HG03460 (cell line): ENCODE measurements at regions not wholly inside any gene's neighbourhood (a gene's known extent, or its start where the extent isn't known, plus 50 kb on each side); places are given as distances from the start of the nearest gene placed in this dataset.
"Not testable (repeated sequence)": the region's sequence is repeated elsewhere in the genome, so short reads cannot be mapped to it uniquely, and the experiment has no call there.

Experiments
- ATAC-seq: cut with Tn5 transposase; IDR thresholded peaks from one replicate; pipeline ENCODE4 v1.9.1; 2021; ENCODE audit not compliant: unreplicated experiment

GRCh38 chr13:18322821-18323220, 858.8 kb downstream of the TUBA3C start:
- ATAC-seq, result not testable (repeated sequence)

- not testable (repeated sequence) for ATAC-seq
These were observed 862.0 kb downstream of the TUBA3C start for GRCh38 chr13:18319653-18320052.

GRCh38 chr13:18303240-18303813, 878.3 kb downstream of the TUBA3C start:
- not testable (repeated sequence) for ATAC-seq

DNA sequence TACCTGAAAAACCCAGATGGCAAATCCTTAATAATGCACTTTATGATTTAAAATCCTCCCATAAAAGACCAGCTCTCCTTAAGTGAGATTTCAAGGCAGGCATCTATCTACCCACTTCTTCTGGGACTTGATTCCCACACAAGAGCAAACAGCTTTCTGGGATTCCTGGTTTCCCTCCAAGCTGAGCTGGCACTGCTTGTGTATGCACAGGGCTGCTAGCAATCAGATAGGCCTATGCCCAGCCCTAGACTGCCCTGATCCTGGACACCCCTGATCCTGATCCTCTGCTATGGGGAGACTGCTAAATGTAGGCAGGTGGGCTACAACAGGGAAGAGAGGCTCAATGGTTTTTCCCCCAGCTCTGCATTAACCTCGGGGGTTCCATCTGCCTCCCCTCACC, 880.7 kb downstream of the TUBA3C start:
- ATAC-seq, result not testable (repeated sequence)

DNA sequence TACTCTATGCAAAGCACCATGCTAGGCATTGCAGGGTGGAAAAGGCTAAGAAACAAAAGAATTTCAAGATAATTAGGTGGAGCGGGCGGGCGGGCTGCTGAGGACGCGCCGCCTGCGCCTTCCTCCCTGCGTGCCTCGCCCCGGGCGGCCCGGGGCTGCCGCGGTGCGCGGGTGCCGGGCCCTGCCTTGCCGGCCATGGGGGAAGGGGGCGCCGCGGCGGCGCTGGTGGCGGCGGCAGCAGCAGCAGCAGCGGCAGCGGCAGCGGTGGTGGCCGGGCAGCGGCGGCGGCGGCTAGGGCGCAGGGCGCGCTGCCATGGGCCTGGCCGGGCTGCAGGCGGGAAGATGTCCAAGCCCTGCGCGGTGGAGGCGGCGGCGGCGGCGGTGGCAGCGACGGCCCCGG, 884.3 kb downstream of the TUBA3C start:
- not testable (repeated sequence) for ATAC-seq

GRCh38 chr13:18296617-18297016, 885.0 kb downstream of the TUBA3C start:
- ATAC-seq, result not testable (repeated sequence)

DNA sequence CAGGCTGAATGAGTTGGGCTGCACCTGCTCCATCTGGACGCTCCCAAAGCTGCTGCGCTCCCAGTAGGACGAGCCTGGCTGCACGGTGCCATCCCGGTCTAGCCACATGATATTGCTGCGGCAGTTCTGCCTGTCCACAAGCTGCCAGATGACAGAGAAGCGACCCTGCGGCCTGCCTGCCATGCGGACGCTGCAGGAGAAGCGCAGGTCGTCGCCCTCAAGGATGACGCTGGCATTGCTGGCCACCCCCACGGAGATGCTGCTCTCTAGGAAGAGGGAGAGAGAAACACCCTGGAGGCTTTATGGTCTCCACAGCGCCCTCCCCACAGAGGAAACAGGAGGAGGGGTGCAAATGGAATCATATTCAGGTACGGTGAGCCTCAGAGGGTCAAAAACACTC, 887.3 kb downstream of the TUBA3C start:
- ATAC-seq, result not testable (repeated sequence)

DNA sequence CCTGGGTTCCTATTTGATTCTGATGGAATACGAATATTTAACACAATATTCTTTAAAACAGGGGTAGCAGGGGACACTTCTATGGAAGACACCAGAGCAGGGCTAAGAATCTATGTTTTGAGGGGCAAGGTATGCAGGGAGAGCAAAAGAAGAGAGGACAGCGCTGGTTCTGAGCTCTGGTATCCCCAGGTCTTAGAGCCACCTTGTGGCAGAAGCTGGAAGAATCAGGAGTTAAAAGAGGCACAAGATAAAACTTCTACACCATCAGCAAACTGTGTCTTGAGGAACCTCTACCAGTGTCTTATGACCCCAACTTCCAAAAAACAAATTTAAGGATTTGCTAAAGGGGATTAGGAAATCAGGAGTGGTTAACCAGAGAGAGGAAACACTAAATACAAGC, 894.8 kb downstream of the TUBA3C start:
- not testable (repeated sequence) for ATAC-seq

- ATAC-seq, result not testable (repeated sequence)
These were observed 896.0 kb downstream of the TUBA3C start for GRCh38 chr13:18285663-18286062.

GRCh38 chr13:18284040-18284439, 897.6 kb downstream of the TUBA3C start:
- ATAC-seq, result not testable (repeated sequence)

DNA sequence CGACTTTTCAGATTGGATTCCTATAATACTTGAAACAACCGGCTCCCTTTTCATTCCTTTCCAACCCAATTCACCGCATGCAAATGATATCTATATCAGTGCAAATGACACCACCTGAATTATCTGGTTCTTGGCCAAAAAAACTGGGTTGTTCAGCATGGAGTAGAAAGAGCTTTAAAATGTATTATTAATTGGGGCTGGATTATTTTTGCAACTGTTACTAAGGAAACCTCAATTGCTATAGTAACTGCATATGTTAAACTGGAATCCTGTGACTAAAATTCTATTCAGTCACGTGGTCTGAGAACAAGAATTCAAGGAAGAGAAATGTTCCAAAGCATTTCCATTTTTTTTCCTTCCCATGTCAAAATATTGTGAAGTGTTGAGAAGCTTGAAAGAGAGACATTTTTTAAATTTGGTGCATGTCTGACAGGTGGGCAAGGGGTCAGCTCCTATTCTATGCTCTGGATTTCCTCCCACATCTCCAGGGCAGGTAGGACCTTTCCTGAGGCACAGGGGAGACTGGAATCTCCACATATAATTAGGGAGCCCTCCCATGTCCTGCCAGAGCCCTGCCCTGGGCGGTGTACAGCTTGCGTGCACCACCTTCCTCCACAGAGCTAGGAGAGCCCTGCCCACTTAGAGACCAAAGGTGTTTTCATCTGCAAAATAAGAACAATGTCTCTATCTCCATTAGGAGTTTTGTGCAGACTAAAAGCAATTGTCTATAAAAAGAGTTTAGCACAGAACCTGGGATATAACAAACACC, 899.6 kb downstream of the TUBA3C start:
- not testable (repeated sequence) for ATAC-seq

DNA sequence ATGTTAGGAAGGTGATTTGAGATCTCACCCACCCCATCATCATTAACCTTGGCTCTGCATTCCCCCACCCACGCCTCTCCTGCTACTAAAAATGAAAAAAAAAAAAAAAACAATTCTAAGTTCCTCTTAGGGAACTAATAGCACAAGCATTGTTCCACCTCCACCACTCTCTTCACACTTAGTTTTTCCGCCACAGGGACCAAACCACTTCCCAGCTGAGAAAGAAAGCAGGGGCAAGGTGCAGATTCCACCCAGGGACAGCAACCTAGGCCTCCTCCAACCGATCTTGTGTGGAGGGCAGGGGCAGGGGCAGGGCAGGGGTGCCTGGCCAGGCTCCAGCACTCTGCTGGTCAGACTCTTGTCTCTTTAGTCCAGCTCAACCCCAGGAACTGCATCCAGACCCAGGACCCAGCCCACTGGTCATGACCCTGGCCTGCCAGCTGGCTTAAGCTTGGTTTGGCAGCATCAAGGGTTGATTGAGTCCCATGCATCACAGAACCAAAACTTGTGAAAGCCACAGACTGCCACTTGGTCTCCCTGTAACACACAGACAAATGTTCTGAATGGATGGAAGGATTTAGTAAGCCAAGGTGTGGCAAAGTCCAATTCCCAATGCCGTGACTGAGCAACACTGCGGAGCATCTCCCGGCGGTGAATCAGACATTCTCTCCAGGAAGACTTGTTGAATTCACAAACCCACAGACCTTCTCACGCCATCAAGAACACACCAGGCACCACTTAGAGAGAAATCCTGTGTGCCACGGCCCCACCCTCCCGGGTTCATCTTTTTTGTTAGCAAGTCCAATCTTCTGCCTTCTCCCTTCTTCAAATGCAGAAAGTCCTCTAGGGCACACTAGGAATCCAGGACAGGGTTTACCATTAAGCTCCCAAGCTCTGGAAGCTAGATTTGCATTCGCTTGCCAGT, 900.5 kb downstream of the TUBA3C start:
- not testable (repeated sequence) for ATAC-seq

- not testable (repeated sequence) for ATAC-seq
These were observed 901.7 kb downstream of the TUBA3C start for GRCh38 chr13:18279971-18280370.

GRCh38 chr13:18277372-18277771, 904.3 kb downstream of the TUBA3C start:
- not testable (repeated sequence) for ATAC-seq

DNA sequence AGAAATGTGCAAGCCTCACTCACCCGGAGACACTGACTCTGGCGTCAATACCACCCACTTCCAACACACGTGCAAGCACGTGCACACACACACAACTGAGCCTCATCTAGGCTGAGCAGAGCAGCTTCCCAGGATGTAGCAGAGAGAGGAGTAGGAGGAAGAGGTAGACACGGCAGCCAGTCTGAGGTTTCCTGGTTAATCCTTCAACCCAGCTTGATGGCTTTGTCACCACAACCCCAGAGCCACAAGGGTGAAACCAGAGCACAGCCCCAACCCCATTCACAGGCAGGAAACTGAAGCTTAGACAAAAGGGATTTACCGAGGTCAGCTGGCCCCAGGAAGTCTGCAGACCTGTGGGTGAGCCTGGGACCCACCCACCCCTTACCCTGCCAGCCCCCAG, 905.3 kb downstream of the TUBA3C start:
- ATAC-seq, result not testable (repeated sequence)

DNA sequence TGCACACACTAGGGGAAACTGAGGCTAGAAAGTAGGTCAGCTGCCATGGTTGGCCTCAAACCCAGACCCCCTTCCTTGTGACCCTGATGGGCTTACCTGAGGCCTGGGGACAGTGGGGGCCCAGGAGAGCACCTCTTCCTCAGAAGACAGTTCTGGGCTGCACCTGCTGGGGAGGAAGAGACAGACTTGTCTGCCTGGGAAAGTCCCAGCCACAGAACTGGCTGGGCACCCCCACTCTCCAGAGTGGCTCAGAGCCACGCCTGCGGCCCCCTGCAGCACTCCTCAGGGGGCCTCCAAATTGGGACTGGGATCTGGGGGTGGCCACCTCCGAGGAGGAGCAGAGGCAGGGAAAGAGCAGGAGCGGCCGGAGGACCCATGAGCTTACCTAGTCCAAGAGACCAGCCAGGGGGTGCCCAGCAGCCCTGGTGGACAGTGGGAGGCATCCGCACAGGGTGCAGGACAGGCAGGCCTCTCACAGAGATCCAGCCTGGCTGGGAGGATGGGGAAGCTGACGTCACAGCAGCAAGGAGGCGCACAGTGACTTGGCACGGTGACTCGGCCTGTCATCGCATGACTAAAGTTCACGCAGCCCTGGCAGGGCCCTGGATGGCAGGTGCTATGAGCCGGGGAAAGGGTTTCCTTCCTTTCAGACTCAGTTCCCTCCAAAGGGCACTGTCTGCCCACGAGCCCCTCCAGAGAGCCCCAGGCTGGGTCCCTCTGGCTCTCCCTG, 907.7 kb downstream of the TUBA3C start:
- not testable (repeated sequence) for ATAC-seq

DNA sequence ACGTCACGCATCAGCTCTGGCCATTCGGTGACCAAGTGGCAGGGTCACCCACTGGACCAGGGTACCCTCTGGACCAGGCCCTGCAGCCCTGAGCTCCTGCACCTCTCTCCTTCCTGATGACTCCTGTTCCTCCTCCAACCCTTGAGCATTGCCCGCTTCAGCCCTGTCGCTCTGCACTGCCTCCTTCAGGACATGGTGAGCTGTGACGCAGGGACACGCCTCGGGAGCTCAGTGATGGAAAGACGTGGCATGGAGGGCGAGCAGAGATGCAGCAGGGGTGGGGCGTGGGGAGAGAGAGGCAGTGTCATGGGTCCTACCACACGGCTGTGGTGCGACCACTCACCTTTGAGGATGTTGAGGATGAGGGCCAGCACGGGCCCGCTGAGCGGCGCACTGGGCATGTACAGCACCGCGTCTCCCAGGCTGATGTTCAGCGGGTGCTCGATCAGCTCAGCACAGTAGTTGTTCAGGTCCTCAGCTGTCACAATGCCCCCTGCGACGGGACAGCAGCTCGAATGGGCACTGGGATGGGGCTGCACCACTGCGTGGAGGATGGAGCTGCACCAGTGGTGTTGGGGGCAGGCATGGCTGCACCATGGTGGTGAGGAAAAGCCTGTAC, 922.7 kb downstream of the TUBA3C start:
- not testable (repeated sequence) for ATAC-seq

DNA sequence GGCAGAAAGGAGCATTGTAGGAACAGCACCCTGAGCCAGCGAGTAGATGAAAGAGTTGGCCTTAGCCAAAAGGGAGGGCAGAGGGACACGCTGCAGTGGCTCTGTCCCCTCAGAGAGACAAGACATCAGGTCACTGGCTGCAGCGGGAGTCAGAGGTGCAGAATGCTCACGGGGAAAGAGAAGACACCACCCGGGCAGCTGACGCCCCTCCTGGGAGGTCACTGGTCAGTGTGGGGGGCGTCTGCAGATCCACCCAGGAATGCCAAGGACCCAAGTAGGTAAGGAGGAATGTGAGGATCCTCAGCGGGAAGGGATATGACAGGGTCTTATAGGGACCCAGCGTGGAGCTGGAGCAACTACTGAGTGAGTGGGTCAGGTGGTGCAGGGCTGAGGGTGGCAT, 923.9 kb downstream of the TUBA3C start:
- not testable (repeated sequence) for ATAC-seq

DNA sequence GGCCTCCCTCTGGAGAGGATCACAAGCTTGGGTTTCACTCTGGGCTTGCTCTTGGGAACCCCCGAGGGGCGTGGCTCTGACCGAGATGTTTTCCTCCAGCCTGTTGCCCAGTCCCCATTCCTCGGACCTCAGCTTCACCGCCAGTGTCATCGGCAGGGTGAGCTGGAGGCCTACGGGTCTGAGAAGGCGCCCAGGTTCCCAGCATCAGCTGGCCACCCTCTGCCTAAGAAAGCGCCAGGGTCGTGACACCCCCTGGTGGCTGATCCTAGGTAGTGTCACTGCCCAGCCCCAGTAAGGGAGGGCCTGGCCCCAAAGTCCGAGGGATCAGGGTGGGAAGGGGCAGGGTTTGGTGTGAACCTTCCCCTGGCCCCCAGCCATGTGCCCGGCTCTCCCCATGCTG, 928.8 kb downstream of the TUBA3C start:
- not testable (repeated sequence) for ATAC-seq

DNA sequence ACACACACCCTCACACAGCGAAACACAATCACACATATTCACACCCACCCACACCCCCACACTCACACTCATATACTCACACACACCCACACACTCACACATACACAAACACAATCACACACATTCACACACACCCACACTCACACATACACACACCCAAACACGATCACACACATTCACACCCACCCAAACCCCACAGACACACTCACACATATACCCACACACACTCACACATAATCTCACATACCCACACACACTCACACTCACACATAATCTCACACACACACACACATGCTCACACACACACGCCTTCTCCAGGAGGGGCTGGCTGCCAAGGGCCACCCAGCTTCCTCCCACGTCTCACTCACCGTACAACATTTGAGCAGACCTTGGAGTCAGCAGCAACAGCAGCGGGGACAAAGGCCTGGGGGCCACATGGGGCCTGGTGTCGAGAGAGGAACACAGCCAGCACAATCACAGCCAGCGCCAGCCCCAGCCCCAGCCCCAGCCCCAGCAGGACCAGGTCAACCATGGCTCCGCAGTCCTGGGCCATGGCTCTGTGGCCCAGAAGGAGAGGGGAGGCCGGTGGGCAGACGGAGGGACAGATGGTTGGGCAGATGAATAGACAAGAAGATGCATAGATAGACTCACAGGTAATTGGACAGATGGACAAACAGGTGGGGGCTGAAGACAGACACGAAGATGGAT, 932.9 kb downstream of the TUBA3C start:
- ATAC-seq, result not testable (repeated sequence)
